BJ (cell line): ENCODE measurements at regions not wholly inside any gene's neighbourhood (a gene's known extent, or its start where the extent isn't known, plus 50 kb on each side); places are given as distances from the start of the nearest gene placed in this dataset.

Source experiments
- CTCF ChIA-PET: fragments of 350-600 bp; formaldehyde crosslinking; extraction: SDS; loops from one replicate; lab custom pipeline; 2021; ENCODE audit warnings: antibody characterized with exemption, inconsistent platforms; lab: Yijun Ruan, JAX
- POLR2A ChIA-PET: fragments of 300-600 bp; sonication (Branson Sonifier 250); formaldehyde crosslinking; extraction: SDS; loops from one replicate; lab custom pipeline; 2021; ENCODE audit warnings: antibody characterized with exemption; lab: Charles Lee
- DNase-seq: peaks from one replicate; pipeline ENCODE4 v3.0.0-alpha.2; 2011; ENCODE audit warnings: low read depth
- H3K27me3 ChIP-seq: 2 replicates; pipeline ENCODE4 v1.6.0; 2011; ENCODE audit warnings: low read length; ENCODE audit not compliant: control insufficient read depth, insufficient read depth
- H3K36me3 ChIP-seq: 2 replicates; pipeline ENCODE4 v1.5.1; 2011; ENCODE audit warnings: low read length; ENCODE audit not compliant: control insufficient read depth, insufficient read depth
- H3K4me3 ChIP-seq: 2 replicates; pipeline ENCODE4 v1.5.1; 2011; ENCODE audit warnings: low read depth, mild to moderate bottlenecking, control low read depth, low read length
- CTCF ChIP-seq: IDR thresholded peaks from 2 replicates; pipeline ENCODE4 v1.5.1; 2011; ENCODE audit warnings: low read depth, mild to moderate bottlenecking, control low read depth, inconsistent platforms, low read length, moderate library complexity; ENCODE audit not compliant: insufficient read depth

- no peak for TF ChIP-seq CTCF
- H3K27me3 ChIP-seq: no peaks in the 10 kb centered on the region
Observed at GRCh38 chr2:185942855-185943254, 204.3 kb downstream of the FSIP2 start.

DNA sequence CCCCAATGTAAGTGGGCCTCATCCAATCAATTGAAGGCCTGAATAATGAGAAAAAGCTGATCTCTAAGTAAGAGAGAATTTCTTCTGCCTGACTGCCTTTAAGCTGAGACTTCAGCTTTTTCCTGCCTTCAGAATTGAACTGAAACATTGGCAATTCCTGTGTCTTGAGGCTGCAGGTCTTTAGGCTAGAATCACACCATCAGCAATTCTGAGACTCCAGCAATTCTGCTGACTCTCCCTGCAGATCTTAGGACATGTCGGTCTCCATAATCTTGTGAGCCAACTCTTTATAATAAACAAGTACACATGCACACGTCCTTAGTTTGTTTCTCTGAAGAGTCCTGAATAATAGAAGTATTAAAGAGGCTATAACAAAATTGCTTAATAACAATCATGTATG lies 209.1 kb downstream of the FSIP2 start:
- Histone ChIP-seq H3K4me3 (no peak overlapping the region), H3K36me3 (no peaks in the 10 kb centered on the region), H3K27me3 (no peaks in the 10 kb centered on the region)
- CTCF ChIA-PET: no interaction called here
- TF ChIP-seq CTCF: no peak
- no peak for DNase-seq
- POLR2A ChIA-PET: no interaction called here

More at GRCh38 chr2:185942855-185943254, 204.3 kb downstream of the FSIP2 start:
- ChIA-PET POLR2A (no interaction called here), CTCF (no interaction called here)
- DNase-seq: no peak
- no peak overlapping the region for H3K4me3 ChIP-seq
- no peaks in the 10 kb centered on the region for H3K36me3 ChIP-seq

DNA sequence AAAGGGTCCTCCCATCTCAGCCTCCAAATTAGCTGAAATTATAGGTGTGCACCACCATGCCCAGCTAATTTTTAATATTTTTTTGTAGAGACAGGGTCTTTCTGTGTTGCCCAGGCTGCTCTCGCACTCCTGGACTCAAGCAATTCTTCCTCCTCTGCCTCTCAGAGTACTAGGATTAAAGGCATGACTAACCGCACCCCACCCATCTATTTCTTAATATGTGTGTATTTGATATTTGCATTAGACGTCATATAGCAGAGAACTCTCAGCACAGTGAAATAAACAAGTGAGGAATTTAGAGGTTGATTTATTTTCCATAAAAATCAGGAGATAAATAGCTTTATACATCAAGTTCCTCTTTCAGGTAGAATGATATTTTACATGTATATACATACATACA lies 213.5 kb downstream of the FSIP2 start:
- no peak for TF ChIP-seq CTCF
- Histone ChIP-seq H3K27me3 (no peaks in the 10 kb centered on the region), H3K36me3 (no peaks in the 10 kb centered on the region), H3K4me3 (no peak overlapping the region)
- POLR2A ChIA-PET: no interaction called here
- no peak for DNase-seq
- CTCF ChIA-PET: no interaction called here

DNA sequence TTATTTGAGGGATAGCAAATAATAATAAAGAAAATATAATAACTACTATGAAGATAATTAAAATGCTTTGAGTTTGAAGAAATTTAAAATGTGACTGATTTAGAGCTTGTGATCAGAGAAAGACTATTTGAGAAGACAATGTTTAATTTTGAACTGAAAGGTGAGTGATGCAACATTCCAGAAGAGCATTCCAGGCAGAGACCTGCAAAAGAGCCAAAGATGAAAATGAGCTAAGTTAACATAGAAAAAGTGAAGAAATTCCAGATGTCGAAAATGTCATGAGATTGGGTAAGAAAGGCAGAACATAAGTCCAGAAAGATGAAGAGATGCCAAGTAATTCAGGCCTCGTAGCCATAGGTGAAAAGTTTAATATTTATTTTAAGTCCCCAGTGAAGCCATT lies 215.8 kb downstream of the FSIP2 start:
- ChIA-PET CTCF (no interaction called here), POLR2A (no interaction called here)
- no peaks in the 10 kb centered on the region for H3K27me3 ChIP-seq
- TF ChIP-seq CTCF: no peak
- DNase-seq: no peak
- no peaks in the 10 kb centered on the region for H3K36me3 ChIP-seq
- H3K4me3 ChIP-seq: no peak overlapping the region

- ChIA-PET CTCF (no interaction called here), POLR2A (no interaction called here)
- Histone ChIP-seq H3K27me3 (no peaks in the 10 kb centered on the region), H3K36me3 (no peaks in the 10 kb centered on the region), H3K4me3 (no peak overlapping the region)
- TF ChIP-seq CTCF: no peak
- DNase-seq: no peak
Observed at GRCh38 chr2:185955050-185955449, 216.4 kb downstream of the FSIP2 start.
